ENCODE measurements at regions not wholly inside any gene's neighbourhood (a gene's known extent, or its start where the extent isn't known, plus 50 kb on each side); places are given as distances from the start of the nearest gene placed in this dataset.
A peak's percentile ranks its signal among the peaks of the same experiment; 100 is the strongest.
"Not testable (repeated sequence)": the region's sequence is repeated elsewhere in the genome, so short reads cannot be mapped to it uniquely, and the experiment has no call there.

- no peak for DNase-seq (ENCODE audit: low read depth)
These were observed 1463.0 kb downstream of the FAM181B start for GRCh38 chr11:81270686-81271085.

- DNase-seq (ENCODE audit: low read depth), result no peak
These were observed 1466.4 kb downstream of the FAM181B start for GRCh38 chr11:81267246-81267645.

DNA sequence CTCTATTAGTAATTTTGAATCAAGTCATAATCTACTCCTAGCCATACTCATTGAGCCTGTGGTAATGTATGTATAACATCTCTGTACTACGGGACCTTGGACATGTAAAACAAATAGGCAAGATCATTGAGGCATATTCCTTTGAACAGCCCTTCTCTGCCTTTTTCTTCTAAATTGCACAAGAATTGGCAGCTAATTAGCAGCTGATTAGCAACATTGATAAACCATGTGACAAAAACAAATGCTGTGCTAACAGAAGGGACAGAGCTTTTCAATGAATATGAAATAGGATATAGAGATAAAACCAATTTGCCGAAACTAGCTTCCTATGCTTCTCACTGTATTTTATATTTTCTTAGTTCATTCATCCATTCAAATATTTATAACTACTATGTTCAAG lies 1474.2 kb downstream of the FAM181B start:
- DNase-seq (ENCODE audit: low read depth), result no peak

- DNase-seq (ENCODE audit: low read depth), result no peak
These were observed 1477.8 kb downstream of the FAM181B start for GRCh38 chr11:81255895-81256294.

- no peak for DNase-seq (ENCODE audit: low read depth)
These were observed 1480.4 kb downstream of the FAM181B start for GRCh38 chr11:81253244-81253643.

DNA sequence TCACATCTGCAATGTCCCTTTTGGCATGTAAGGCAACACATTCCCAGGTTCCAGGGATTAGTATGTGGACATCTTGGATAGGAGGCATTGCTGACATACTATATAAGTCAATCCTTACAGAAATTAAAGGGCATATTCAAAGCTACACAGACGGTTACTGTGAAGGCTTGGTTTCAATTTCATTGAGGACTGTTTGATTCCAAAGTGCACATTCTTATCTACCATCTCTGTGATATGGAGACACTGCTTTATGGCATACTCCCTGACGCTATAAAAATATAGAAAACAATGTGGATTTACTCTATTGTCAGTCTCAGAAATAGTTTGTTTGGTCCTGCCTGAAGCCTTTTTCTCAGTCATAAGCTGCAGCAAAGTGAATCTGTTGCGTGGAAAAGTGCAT lies 1486.7 kb downstream of the FAM181B start:
- DNase-seq (ENCODE audit: low read depth), result no peak

DNA sequence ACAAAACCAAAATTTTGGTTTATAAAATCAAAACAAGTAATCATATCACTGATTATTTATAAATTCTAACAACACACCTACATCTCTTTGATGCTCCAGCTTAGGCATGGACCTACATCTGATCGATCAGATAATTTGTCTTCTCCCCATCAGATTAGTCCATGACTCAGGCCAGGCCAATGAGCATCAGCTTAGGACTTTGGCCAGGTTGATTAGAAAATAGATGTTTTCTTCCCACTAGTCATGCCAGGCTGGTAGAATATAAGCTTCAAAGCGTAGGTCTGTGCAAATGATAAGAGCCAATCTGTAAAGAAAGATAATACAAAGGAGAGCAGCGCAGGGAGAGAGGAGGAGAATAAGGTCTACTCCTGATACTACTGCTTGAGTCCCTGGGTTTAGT lies 1487.9 kb downstream of the FAM181B start:
- no peak for DNase-seq (ENCODE audit: low read depth)

GRCh38 chr11:81241672-81242275 lies 1491.9 kb downstream of the FAM181B start:
- no peak for DNase-seq (ENCODE audit: low read depth)

- peak; percentile 57 for DNase-seq (ENCODE audit: low read depth)
These were observed 1496.5 kb downstream of the FAM181B start for GRCh38 chr11:81237139-81237538.

DNA sequence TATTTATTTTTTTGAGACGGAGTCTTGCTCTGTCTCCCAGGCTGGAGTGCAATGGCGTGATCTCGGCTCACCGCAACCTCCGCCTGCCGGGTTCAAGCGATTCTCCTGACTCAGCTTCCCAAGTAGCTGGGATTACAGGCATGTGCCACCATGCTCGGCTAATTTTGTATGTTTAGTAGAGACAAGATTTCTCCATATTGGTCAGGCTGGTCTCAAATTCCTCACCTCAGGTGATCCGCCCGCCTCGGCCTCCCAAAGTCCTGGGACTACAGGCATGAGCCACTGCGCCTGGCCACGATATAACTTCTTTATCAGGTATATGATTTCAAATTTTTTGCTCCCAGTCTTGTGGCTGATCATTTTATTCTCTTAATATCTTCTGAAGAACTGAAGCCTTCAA lies 1506.3 kb downstream of the FAM181B start:
- DNase-seq (ENCODE audit: low read depth), result not testable (repeated sequence)

DNA sequence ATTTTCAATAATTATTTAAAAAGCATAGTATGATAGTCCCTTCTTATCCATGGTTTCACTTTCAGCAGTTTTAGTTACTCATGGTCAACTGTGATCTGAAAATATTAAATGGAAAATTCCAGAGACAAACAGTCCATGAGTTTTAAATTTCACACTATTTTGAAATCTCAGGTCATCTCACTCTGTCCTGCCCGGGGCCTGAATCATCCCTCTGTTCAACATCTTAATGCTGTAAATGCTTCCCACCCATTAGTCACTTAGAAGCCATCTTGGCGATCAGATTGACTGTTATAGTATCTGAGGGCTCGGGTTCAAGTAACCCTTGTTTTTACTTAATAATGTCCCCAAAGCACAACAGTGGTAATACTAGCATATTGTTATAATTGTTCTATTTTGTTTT lies 1509.3 kb downstream of the FAM181B start:
- peak; percentile 78 for DNase-seq (ENCODE audit: low read depth)

- no peak for DNase-seq (ENCODE audit: low read depth)
These were observed 1511.2 kb downstream of the FAM181B start for GRCh38 chr11:81222491-81222890.

- DNase-seq (ENCODE audit: low read depth), result peak; percentile 64
These were observed 1513.3 kb downstream of the FAM181B start for GRCh38 chr11:81220146-81220895.

- DNase-seq (ENCODE audit: low read depth), result no peak
These were observed 1514.0 kb downstream of the FAM181B start for GRCh38 chr11:81219661-81220060.

- DNase-seq (ENCODE audit: low read depth), result no peak
These were observed 1515.2 kb downstream of the FAM181B start for GRCh38 chr11:81218440-81218839.

DNA sequence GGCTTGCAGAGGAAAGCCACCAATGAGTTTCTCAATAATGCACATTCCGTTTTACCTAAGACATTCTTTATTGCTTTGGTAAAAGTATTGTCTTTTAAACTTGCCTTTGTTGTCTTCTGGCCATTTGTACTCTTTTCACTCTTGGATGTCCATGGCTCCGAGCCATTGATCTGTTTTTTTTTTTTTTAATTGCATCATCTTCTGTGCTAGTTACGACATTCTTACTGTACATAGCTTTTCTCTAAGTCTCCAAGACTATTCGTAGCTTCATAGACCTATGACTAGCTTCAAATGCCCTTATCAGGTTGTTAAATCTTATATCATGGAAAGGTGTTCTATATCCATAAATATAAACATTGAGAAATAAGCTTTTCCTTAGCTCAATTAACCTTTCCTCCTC lies 1522.6 kb downstream of the FAM181B start:
- DNase-seq (ENCODE audit: low read depth), result peak; percentile 40

DNA sequence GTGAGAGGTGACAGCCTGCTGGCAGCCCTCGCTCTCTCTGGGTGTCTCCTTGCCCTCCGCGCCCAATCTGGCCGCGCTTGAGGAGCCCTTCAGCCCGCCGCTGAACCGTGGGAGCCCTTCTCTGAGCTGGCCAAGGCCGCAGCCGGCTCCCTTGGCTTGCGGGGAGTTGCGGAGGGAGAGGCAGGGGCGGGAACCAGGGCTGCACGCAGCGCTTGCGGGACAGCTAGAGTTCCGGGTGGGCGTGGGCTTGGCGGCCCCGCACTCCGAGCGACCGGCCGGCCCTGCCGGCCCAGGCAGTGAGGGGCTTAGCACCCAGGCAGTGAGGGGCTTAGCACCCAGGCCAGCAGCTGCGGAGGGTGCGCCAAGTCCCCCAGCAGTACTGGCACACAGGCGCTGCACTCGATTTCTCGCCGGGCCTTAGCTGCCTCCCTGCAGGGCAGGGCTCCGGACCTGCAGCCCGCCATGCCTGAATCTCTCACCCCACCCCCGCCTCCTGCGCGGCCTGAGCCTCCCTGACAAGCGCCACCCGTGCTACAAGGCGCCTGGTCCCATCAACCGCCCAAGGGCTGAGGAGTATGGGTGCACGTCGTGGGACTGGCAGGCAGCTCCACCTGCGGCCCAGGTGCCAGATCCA lies 1526.1 kb downstream of the FAM181B start:
- DNase-seq (ENCODE audit: low read depth), result no peak

DNA sequence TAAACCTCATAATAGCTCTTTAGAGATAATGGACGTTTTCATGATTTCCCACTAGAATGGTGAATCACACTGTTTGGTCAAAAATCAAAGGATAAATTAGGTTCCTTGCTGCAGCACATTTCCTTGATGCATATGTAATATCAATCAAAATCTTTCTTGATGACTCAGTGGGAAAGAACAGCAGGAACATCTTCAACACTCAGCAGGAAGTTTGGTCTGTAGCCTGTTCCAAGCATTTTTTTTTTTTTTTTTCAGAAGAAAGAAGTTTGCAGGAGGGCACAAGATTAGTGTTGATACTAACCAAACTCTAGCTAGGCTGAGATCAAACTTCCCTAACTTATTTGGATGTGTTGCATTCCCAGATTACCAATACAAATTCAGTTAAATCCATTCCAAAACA lies 1529.8 kb downstream of the FAM181B start:
- DNase-seq (ENCODE audit: low read depth), result peak; percentile 30

DNA sequence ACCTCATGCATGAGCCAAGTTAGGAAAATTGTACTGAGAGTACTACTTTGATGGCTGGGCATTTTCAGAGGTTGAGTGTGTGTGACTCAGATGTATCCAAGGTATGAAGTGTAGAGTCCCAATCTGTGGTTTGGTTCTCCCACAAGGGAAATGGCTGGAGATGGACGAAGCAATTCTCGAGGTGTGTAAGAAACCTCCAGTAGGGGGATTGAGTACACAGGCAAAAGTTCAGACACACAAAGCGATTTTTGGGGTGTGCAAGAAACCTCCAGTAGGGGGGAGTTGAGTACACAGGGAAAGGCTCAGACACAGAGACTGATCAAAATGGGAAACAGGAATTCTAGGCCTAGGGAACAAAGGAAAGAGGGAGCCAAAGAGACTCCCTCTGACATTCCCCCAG lies 1536.3 kb downstream of the FAM181B start:
- no peak for DNase-seq (ENCODE audit: low read depth)

- DNase-seq (ENCODE audit: low read depth), result no peak
These were observed 1541.1 kb downstream of the FAM181B start for GRCh38 chr11:81192516-81192915.

DNA sequence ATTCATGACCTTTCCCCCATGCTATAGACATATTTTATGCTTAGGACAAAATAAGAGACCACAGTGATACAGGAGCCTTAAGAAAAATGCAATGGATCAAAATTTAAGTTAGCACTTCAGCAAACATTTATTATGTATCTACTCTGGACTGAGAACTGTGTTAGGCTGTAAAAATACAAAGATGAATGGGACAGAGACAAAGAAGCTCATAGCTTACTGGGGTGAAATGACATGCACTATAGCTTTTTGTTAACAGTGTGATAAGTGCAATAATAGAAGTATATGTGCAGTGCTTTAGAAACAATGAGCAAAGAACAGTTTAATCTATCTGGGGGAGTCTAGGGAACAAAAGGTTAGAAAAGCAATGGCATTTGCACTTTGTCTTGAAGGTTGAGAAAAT lies 1543.1 kb downstream of the FAM181B start:
- no peak for DNase-seq (ENCODE audit: low read depth)

GRCh38 chr11:81187033-81187432 lies 1546.6 kb downstream of the FAM181B start:
- DNase-seq (ENCODE audit: low read depth), result not testable (repeated sequence)

DNA sequence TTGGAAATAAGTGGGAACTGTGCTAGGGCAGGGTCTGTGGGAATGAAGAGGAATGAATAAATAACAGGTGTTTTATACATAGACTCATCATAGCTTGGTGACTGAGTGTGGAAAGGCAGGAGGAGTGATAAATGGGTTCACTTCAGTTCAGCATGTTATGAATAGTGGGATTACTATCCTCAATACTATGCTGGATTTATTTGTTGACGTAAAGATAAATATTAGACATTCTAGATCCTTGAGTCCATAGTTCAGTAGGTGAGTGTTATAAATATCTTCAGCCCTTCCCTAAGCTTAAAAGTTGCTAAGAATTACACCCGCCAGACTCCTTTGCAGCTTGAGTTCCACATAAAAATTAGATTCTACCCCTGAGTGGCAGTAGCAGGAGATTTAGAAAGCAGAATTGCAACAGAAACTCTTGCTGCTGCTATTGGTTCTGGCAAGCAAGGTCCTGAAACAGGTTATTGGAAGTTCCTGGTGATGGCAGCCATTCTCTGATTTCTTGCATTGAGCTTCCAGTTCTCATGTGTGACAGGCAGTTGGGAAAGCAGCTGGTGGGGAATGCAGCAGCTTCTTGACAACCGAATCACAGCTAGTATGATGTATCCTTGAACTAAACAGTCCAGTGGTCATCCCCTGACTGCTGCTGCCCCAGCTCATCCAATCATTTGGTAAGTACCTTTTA lies 1558.9 kb downstream of the FAM181B start:
- peak; percentile 1 for DNase-seq (ENCODE audit: low read depth)

Data from iris pigment epithelial cell (primary cell).